Vagina (tissue), 2 donors: ENCODE measurements at regions not wholly inside any gene's neighbourhood (a gene's known extent, or its start where the extent isn't known, plus 50 kb on each side); places are given as distances from the start of the nearest gene placed in this dataset.

Source experiments
- POLR2A ChIP-seq, 2 donors: fragments of 450-650 bp; IDR thresholded peaks; one replicate each; pipeline ENCODE4 v1.6.1; 2017; ENCODE audit warnings: antibody characterized with exemption in 2 of 2, mild to moderate bottlenecking in 2 of 2, moderate library complexity in 2 of 2
- POLR2AphosphoS5 ChIP-seq, 2 donors: sonication (generic); formaldehyde crosslinking; IDR thresholded peaks; one replicate each; pipeline ENCODE4 v1.9.0; 2017; ENCODE audit warnings: antibody characterized with exemption in 2 of 2, mild to moderate bottlenecking in 2 of 2, low read depth in 1 of 2; ENCODE audit not compliant: insufficient read depth in 1 of 2
- TF ChIP-seq, protein P1 (sequence below), 3 experiments: fragments of 450-650 bp in 2 of 3; fragments of 200-600 bp in 1 of 3; sonication (generic) in 1 of 3; IDR thresholded peaks; one replicate each; pipeline ENCODE4 v1.5.1; 2017 to 2019; ENCODE audit warnings: antibody characterized with exemption in 3 of 3, mild to moderate bottlenecking in 2 of 3, moderate library complexity in 2 of 3

DNA sequence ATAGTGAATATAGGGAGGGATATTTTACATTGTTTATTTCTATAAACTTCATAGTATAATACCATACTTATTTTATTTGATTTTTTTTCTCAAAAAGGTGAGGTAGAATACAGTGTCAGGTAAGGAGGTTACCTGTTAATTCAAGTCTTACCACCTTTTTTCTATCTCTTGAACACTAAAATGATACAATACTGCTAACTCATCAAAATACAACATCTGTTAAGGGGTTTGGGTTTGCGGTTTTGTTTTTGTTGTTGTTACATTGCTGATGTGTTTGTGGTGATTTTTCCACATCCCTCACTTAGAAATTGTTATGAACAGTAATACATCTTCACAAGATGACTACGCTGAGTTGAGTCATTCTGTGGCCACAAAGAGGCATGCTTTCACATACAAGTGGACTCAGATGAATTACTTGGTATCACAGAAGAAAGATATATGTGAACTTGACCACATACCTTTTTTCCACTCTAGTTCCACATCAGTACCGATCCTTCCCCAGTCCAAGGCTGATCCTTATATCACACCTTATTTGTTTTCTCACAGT lies 139.4 kb upstream of the ID4 start:
- TF ChIP-seq, protein P1, sequence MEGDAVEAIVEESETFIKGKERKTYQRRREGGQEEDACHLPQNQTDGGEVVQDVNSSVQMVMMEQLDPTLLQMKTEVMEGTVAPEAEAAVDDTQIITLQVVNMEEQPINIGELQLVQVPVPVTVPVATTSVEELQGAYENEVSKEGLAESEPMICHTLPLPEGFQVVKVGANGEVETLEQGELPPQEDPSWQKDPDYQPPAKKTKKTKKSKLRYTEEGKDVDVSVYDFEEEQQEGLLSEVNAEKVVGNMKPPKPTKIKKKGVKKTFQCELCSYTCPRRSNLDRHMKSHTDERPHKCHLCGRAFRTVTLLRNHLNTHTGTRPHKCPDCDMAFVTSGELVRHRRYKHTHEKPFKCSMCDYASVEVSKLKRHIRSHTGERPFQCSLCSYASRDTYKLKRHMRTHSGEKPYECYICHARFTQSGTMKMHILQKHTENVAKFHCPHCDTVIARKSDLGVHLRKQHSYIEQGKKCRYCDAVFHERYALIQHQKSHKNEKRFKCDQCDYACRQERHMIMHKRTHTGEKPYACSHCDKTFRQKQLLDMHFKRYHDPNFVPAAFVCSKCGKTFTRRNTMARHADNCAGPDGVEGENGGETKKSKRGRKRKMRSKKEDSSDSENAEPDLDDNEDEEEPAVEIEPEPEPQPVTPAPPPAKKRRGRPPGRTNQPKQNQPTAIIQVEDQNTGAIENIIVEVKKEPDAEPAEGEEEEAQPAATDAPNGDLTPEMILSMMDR (IDR thresholded peaks at IDR 0.05): no peak
- TF ChIP-seq POLR2AphosphoS5 (IDR thresholded peaks at IDR 0.05; ENCODE audit: insufficient read depth in 1 of 2, low read depth in 1 of 2) (no peak), POLR2A (IDR thresholded peaks at IDR 0.05) (no peak)
